ENCODE measurements at regions not wholly inside any gene's neighbourhood (a gene's known extent, or its start where the extent isn't known, plus 50 kb on each side); places are given as distances from the start of the nearest gene placed in this dataset.

- Histone ChIP-seq H3K9me1 (ENCODE audit: insufficient read depth, low read length) (no peaks in the 10 kb centered on the region), H3K4me3 (ENCODE audit: insufficient read depth, low read depth, low read length) (no peak overlapping the region), H4K5ac (ENCODE audit: low read depth, low read length) (no peak overlapping the region), H3K27me3 (ENCODE audit: control insufficient read depth, insufficient read depth, low read length) (no peaks in the 10 kb centered on the region), H3K23ac (ENCODE audit: low read depth, low read length) (no peak overlapping the region), H3K4ac (ENCODE audit: low read depth, low read length) (no peak overlapping the region), H4K8ac (ENCODE audit: low read depth in 2 of 2, low read length in 2 of 2) (no peak overlapping the region), H3K9me3 (ENCODE audit: control insufficient read depth, insufficient read depth, low read length) (no peaks in the 10 kb centered on the region), H2AK5ac (ENCODE audit: low read depth, low read length) (no peak overlapping the region), H3K18ac (ENCODE audit: low read depth, low read length) (no peak overlapping the region), H2BK120ac (ENCODE audit: low read depth, low read length) (no peak overlapping the region), H4K91ac (ENCODE audit: insufficient read depth, low read depth, low read length) (no peak overlapping the region), H2BK5ac (ENCODE audit: low read depth, low read length, poor library complexity, severe bottlenecking) (no peak overlapping the region), H3K4me1 (ENCODE audit: control insufficient read depth, insufficient read depth, low read length) (no peaks in the 10 kb centered on the region), H3K36me3 (ENCODE audit: control insufficient read depth, insufficient read depth, low read length) (no peaks in the 10 kb centered on the region), H3K79me1 (ENCODE audit: low read depth in 1 of 2, low read length in 2 of 2) (no peaks in the 10 kb centered on the region), H2AFZ (replicated peaks; ENCODE audit: low read length, poor library complexity) (no peak overlapping the region), H4K20me1 (ENCODE audit: insufficient read depth, low read length) (no peaks in the 10 kb centered on the region), H2BK20ac (ENCODE audit: low read depth, low read length) (no peak overlapping the region), H3K4me2 (ENCODE audit: low read depth, low read length) (no peak overlapping the region), H2AK9ac (replicated peaks; ENCODE audit: low read depth, low read length, poor library complexity) (no peak overlapping the region), H3K27ac (ENCODE audit: insufficient read depth, low read length) (no peak overlapping the region), H2BK15ac (ENCODE audit: low read depth, low read length) (no peak overlapping the region), H3K9ac (ENCODE audit: low read depth, low read length) (no peak overlapping the region), H3K14ac (replicated peaks; ENCODE audit: low read depth, low read length) (no peak overlapping the region), H3K56ac (ENCODE audit: extremely low read depth, insufficient read depth, low read length) (no peak overlapping the region)
- DNase-seq: no peak
- WGBS, 2 experiments (ENCODE audit: extremely low coverage in 2 of 2, insufficient read length in 1 of 2): no CpG with 5 or more reads among the region's 2 CpGs
- ChIA-PET CTCF (no interaction called here), POLR2A (ENCODE audit: unreplicated experiment) (no interaction called here)
- dilution Hi-C loops (cut with HindIII; ENCODE audit: low sequenced_read_pairs, unreplicated experiment) (no loop called here), intact Hi-C loops (cut with micrococcal nuclease) (no loop called here), in situ Hi-C loops (cut with MboI; ENCODE audit: low sequenced_read_pairs) (no loop called here)
- BruUV-seq (replicated peaks): no TSS peak
- no peak for ATAC-seq (ENCODE audit: low read depth)
- TF ChIP-seq RFX5 (IDR thresholded peaks at IDR 0.05; ENCODE audit: low read depth, low read length): no peak
- no peak for TF ChIP-seq ELK1 (IDR thresholded peaks at IDR 0.05; ENCODE audit: borderline replicate concordance, low read depth, low read length)
- TF ChIP-seq MAFK (IDR thresholded peaks at IDR 0.05; ENCODE audit: low read depth, low read length): no peak
- TF ChIP-seq CTCF (conservative IDR thresholded peaks at IDR 0.05; ENCODE audit: low read depth, low read length): no peak
- no peak for TF ChIP-seq BHLHE40 (IDR thresholded peaks at IDR 0.05; ENCODE audit: low read depth, low read length)
- no peak for TF ChIP-seq USF2 (IDR thresholded peaks at IDR 0.05; ENCODE audit: low read depth, low read length)
- no peak for TF ChIP-seq RAD21 (IDR thresholded peaks at IDR 0.05; ENCODE audit: low read length)
- TF ChIP-seq SMC3 (IDR thresholded peaks at IDR 0.05; ENCODE audit: low read depth, low read length): no peak
- TF ChIP-seq CEBPB (IDR thresholded peaks at IDR 0.05; ENCODE audit: low read depth, low read length): no peak
- no peak for TF ChIP-seq NFE2L2 (IDR thresholded peaks at IDR 0.05; ENCODE audit: low read depth, low read length)
- TF ChIP-seq RCOR1 (IDR thresholded peaks at IDR 0.05; ENCODE audit: insufficient replicate concordance, low read length): no peak
- TF ChIP-seq MAZ (IDR thresholded peaks at IDR 0.05; ENCODE audit: borderline replicate concordance, low read depth, low read length): no peak
- no peak for TF ChIP-seq FOS (IDR thresholded peaks at IDR 0.05; ENCODE audit: low read depth, low read length)
- TF ChIP-seq CHD1 (IDR thresholded peaks at IDR 0.05; ENCODE audit: low read depth, low read length): no peak
- TF ChIP-seq POLR2A (IDR thresholded peaks at IDR 0.05; ENCODE audit: low read depth, low read length): no peak
- no peak for TF ChIP-seq MXI1 (IDR thresholded peaks at IDR 0.05; ENCODE audit: borderline replicate concordance, low read depth, low read length)
Observed at GRCh38 chr6:9307786-9308185, 872.4 kb upstream of the SLC35B3 start.
